Endothelial cell of umbilical vein (primary cell): ENCODE measurements at regions not wholly inside any gene's neighbourhood (a gene's known extent, or its start where the extent isn't known, plus 50 kb on each side); places are given as distances from the start of the nearest gene placed in this dataset.

Experiments used
- BruUV-seq: library from RNA; stranded (reverse); fragments of 400-500 nt; replicated peaks from 2 replicates; lab custom pipeline; 2021; lab: Mats Ljungman, UMichigan
- CTCF ChIA-PET: fragments of 300-600, 350-600 bp; sonication (Branson Sonifier 250); formaldehyde crosslinking; loops from one replicate; lab custom pipeline; 2021; ENCODE audit warnings: antibody characterized with exemption, inconsistent platforms; lab: Charles Lee
- POLR2A ChIA-PET: fragments of 300-600, 350-600 bp; sonication (Branson Sonifier 250); formaldehyde crosslinking; loops from one replicate; lab custom pipeline; 2021; ENCODE audit warnings: antibody characterized with exemption, inconsistent platforms; lab: Charles Lee
- DNase-seq: peaks from one replicate; pipeline ENCODE4 v3.0.0-alpha.2; 2011; ENCODE audit warnings: low read depth, low spot score
- FAIRE-seq: peaks from 2 replicates; lab custom pipeline; 2011; peaks lifted over from hg19 to GRCh38; lab: Jason Lieb, UNC
- H2AFZ ChIP-seq: 2 replicates; pipeline ENCODE4 v1.6.0; 2012; ENCODE audit warnings: low read depth, low read length, control low read depth, inconsistent platforms
- H3K27ac ChIP-seq: 2 replicates; pipeline ENCODE4 v1.5.1; 2011; ENCODE audit warnings: low read depth, mild to moderate bottlenecking, control low read depth, low read length, moderate library complexity; ENCODE audit not compliant: insufficient read depth
- H3K27me3 ChIP-seq, 2 experiments: 2 replicates each; pipeline versions ENCODE4 v1.6.0 to v1.6.1; 2011; ENCODE audit warnings: low read length in 2 of 2, mixed read lengths in 1 of 2; ENCODE audit not compliant: control insufficient read depth in 2 of 2, insufficient read depth in 2 of 2
- H3K36me3 ChIP-seq, 2 experiments: 2 replicates in 1 of 2; 3 replicates in 1 of 2; pipeline ENCODE4 v1.5.1; 2011; ENCODE audit warnings: low read length in 2 of 2, mild to moderate bottlenecking in 1 of 2, moderate library complexity in 1 of 2; ENCODE audit not compliant: control insufficient read depth in 2 of 2, insufficient read depth in 2 of 2; ENCODE audit errors: extremely low read depth in 1 of 2
- H3K4me1 ChIP-seq: 3 replicates; pipeline ENCODE4 v1.5.1; 2011; ENCODE audit warnings: mild to moderate bottlenecking, low read length; ENCODE audit not compliant: control insufficient read depth, insufficient read depth; ENCODE audit errors: extremely low read depth
- H3K4me2 ChIP-seq: 2 replicates; pipeline ENCODE4 v1.6.1; 2011; ENCODE audit warnings: low read length, control low read depth, mixed read lengths; ENCODE audit not compliant: insufficient read depth
- H3K4me3 ChIP-seq, 3 experiments: fragments of 200-600 bp in 1 of 3; sonication (generic), shearing (Covaris generic) in 1 of 3; replicated peaks in 1 of 3; 2 replicates each; pipeline ENCODE4 v1.5.1; 2011 to 2016; ENCODE audit warnings: control low read depth in 3 of 3, low read length in 3 of 3, mild to moderate bottlenecking in 2 of 3, inconsistent platforms in 1 of 3, low read depth in 1 of 3, moderate library complexity in 1 of 3; ENCODE audit not compliant: insufficient read depth in 1 of 3
- H3K79me2 ChIP-seq: 2 replicates; pipeline ENCODE4 v1.6.0; 2012; ENCODE audit warnings: low read length, inconsistent platforms; ENCODE audit not compliant: control insufficient read depth, insufficient read depth
- H3K9ac ChIP-seq: replicated peaks from 2 replicates; pipeline ENCODE3; 2011; ENCODE audit warnings: low read length, control low read depth; ENCODE audit not compliant: insufficient read depth; ENCODE audit errors: extremely low read depth
- H3K9me1 ChIP-seq: replicated peaks from 3 replicates; pipeline ENCODE4 v1.6.0; 2011; ENCODE audit warnings: mild to moderate bottlenecking, low read length; ENCODE audit not compliant: control insufficient read depth, insufficient read depth; ENCODE audit errors: extremely low read depth
- H3K9me3 ChIP-seq: replicated peaks from 2 replicates; pipeline ENCODE4 v1.5.1; 2012; ENCODE audit warnings: low read length, inconsistent platforms; ENCODE audit not compliant: control insufficient read depth, insufficient read depth
- H4K20me1 ChIP-seq: replicated peaks from 2 replicates; pipeline ENCODE3; 2011; ENCODE audit warnings: mild to moderate bottlenecking, low read length; ENCODE audit not compliant: control insufficient read depth, insufficient read depth; ENCODE audit errors: extremely low read depth
- EZH2 ChIP-seq: IDR thresholded peaks from 2 replicates; pipeline ENCODE4 v1.6.1; 2012; ENCODE audit warnings: borderline replicate concordance, low read depth, mild to moderate bottlenecking, moderate library complexity, low read length, inconsistent platforms; ENCODE audit not compliant: severe bottlenecking
- FOS ChIP-seq: IDR thresholded peaks from 2 replicates; pipeline ENCODE4 v1.6.1; 2011; ENCODE audit warnings: mild to moderate bottlenecking, low read length, moderate library complexity, borderline replicate concordance; ENCODE audit not compliant: insufficient read depth
- GATA2 ChIP-seq: IDR thresholded peaks from 2 replicates; pipeline ENCODE4 v1.7.0; 2011; ENCODE audit warnings: low read depth, mild to moderate bottlenecking, moderate library complexity, mixed read lengths, low read length; ENCODE audit not compliant: insufficient read length, insufficient read depth
- JUN ChIP-seq: IDR thresholded peaks from 2 replicates; pipeline ENCODE4 v1.6.1; 2011; ENCODE audit warnings: borderline replicate concordance, low read depth; ENCODE audit not compliant: insufficient read length, insufficient read depth
- MAX ChIP-seq: IDR thresholded peaks from 2 replicates; pipeline ENCODE4 v1.6.1; 2011; ENCODE audit not compliant: insufficient read depth, insufficient read length
- MYC ChIP-seq: IDR thresholded peaks from one replicate; pipeline ENCODE4 v1.6.1; 2011; ENCODE audit warnings: mild to moderate bottlenecking, low read depth, low read length
- POLR2A ChIP-seq: IDR thresholded peaks from 2 replicates; pipeline ENCODE4 v1.6.1; 2012; ENCODE audit warnings: low read depth, mild to moderate bottlenecking, control low read depth, low read length
- POLR2AphosphoS5 ChIP-seq: IDR thresholded peaks from 2 replicates; pipeline ENCODE4 v1.6.1; 2012; ENCODE audit warnings: low read depth, mild to moderate bottlenecking, control low read depth, low read length, moderate library complexity; ENCODE audit not compliant: insufficient read depth
- dilution Hi-C: fragments of 300-500 bp; cut with MboI; formaldehyde crosslinking; loops from one replicate; pipeline ENCODE4 v1.15.0; 2019; ENCODE audit warnings: low sequenced_read_pairs; ENCODE audit not compliant: extremely low pct_ligation_motif_present
- intact Hi-C: fragments of 100-400 bp; cut with micrococcal nuclease; formaldehyde crosslinking; loops from one replicate; pipeline ENCODE4 v1.10.0; 2022
- TF ChIP-seq, protein P1 (sequence below), 2 donors: IDR thresholded peaks; 1 replicate in 1 of 2; 2 replicates in 1 of 2; pipeline ENCODE4 v1.5.1; 2011; ENCODE audit warnings: low read length in 2 of 2, mild to moderate bottlenecking in 2 of 2, moderate library complexity in 2 of 2, control low read depth in 1 of 2, inconsistent platforms in 1 of 2, low read depth in 1 of 2; ENCODE audit not compliant: insufficient read depth in 1 of 2; ENCODE audit errors: extremely low read depth in 1 of 2

DNA sequence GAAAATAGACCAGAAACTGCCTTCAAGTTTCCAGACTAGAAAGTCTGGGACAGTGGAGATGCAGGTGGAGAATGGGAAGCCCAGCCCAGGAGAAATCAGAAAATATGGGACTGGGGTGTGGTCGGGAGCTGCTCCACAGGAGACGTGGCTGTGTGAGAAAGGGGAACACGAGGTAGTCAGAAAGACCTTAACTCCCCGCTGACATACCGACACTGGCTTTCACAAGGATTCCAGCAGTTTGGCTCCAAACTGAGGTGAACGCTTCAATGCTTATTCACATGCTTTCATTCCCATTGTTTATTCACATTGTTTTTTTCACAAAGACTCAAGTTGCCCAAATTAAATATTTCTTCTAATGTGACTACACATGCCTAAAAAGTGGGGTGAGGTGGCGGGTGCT, 111.5 kb upstream of the SLCO3A1 start:
- dilution Hi-C loops, result no loop called here
- Histone ChIP-seq H3K36me3 (no peaks in the 10 kb centered on the region), H3K9me3 (peaks cover 2% of the 10 kb centered on the region), H4K20me1 (no peaks in the 10 kb centered on the region), H3K4me1 (no peaks in the 10 kb centered on the region), H3K79me2 (no peaks in the 10 kb centered on the region), H3K27ac (no peak overlapping the region), H3K4me3 (no peak overlapping the region), H2AFZ (no peak overlapping the region), H3K27me3 (no peaks in the 10 kb centered on the region), H3K4me2 (no peak overlapping the region), H3K9ac (no peak overlapping the region), H3K9me1 (no peaks in the 10 kb centered on the region)
- CTCF ChIA-PET, result no interaction called here
- FAIRE-seq (no peak), DNase-seq (no peak)
- no TSS peak for BruUV-seq
- POLR2A ChIA-PET, result no interaction called here
- TF ChIP-seq MYC (no peak), POLR2A (no peak), MAX (no peak), EZH2 (no peak), POLR2AphosphoS5 (no peak), JUN (no peak), GATA2 (no peak), FOS (no peak)
- TF ChIP-seq, protein P1, sequence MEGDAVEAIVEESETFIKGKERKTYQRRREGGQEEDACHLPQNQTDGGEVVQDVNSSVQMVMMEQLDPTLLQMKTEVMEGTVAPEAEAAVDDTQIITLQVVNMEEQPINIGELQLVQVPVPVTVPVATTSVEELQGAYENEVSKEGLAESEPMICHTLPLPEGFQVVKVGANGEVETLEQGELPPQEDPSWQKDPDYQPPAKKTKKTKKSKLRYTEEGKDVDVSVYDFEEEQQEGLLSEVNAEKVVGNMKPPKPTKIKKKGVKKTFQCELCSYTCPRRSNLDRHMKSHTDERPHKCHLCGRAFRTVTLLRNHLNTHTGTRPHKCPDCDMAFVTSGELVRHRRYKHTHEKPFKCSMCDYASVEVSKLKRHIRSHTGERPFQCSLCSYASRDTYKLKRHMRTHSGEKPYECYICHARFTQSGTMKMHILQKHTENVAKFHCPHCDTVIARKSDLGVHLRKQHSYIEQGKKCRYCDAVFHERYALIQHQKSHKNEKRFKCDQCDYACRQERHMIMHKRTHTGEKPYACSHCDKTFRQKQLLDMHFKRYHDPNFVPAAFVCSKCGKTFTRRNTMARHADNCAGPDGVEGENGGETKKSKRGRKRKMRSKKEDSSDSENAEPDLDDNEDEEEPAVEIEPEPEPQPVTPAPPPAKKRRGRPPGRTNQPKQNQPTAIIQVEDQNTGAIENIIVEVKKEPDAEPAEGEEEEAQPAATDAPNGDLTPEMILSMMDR (IDR thresholded peaks at IDR 0.05; ENCODE audit: extremely low read depth in 1 of 2, insufficient read depth in 1 of 2, low read depth in 1 of 2, low read length in 2 of 2), result no peak
- intact Hi-C loops, result no loop called here
